A549 (cell line): ENCODE measurements at regions not wholly inside any gene's neighbourhood (a gene's known extent, or its start where the extent isn't known, plus 50 kb on each side); places are given as distances from the start of the nearest gene placed in this dataset.

Source experiments
- TF ChIP-seq, protein P1 (sequence below): fragments of >200 bp; sonication (Bioruptor Twin); formaldehyde crosslinking; IDR thresholded peaks from 3 replicates; pipeline ENCODE4 v1.5.1; 2016
- TF ChIP-seq, protein P2 (sequence below): fragments of 200-600 bp; sonication (generic); IDR thresholded peaks from 2 replicates; pipeline ENCODE4 v1.6.1; 2016; ENCODE audit warnings: antibody characterized with exemption, mild to moderate bottlenecking, moderate library complexity

DNA sequence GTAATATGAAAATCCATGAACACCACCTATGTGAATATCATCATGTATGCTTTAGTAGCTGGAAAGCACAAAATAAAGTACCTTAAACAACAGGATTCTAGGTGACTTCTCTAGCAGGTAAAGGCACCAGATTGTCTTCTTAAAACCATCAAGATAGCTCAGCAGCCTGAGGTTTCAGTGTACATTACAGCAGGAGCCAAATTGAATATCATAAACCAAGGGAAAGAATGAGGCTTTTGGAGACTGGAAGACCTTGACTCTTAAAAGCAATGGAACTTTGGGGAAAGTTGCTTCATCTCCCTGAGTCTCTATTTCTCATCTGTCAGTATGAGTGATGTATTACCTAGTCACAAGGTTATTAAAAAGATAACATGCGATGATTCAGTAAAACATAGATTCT, 429.7 kb upstream of the SPHKAP start:
- TF ChIP-seq, protein P1, sequence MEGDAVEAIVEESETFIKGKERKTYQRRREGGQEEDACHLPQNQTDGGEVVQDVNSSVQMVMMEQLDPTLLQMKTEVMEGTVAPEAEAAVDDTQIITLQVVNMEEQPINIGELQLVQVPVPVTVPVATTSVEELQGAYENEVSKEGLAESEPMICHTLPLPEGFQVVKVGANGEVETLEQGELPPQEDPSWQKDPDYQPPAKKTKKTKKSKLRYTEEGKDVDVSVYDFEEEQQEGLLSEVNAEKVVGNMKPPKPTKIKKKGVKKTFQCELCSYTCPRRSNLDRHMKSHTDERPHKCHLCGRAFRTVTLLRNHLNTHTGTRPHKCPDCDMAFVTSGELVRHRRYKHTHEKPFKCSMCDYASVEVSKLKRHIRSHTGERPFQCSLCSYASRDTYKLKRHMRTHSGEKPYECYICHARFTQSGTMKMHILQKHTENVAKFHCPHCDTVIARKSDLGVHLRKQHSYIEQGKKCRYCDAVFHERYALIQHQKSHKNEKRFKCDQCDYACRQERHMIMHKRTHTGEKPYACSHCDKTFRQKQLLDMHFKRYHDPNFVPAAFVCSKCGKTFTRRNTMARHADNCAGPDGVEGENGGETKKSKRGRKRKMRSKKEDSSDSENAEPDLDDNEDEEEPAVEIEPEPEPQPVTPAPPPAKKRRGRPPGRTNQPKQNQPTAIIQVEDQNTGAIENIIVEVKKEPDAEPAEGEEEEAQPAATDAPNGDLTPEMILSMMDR = no peak
- TF ChIP-seq, protein P2, sequence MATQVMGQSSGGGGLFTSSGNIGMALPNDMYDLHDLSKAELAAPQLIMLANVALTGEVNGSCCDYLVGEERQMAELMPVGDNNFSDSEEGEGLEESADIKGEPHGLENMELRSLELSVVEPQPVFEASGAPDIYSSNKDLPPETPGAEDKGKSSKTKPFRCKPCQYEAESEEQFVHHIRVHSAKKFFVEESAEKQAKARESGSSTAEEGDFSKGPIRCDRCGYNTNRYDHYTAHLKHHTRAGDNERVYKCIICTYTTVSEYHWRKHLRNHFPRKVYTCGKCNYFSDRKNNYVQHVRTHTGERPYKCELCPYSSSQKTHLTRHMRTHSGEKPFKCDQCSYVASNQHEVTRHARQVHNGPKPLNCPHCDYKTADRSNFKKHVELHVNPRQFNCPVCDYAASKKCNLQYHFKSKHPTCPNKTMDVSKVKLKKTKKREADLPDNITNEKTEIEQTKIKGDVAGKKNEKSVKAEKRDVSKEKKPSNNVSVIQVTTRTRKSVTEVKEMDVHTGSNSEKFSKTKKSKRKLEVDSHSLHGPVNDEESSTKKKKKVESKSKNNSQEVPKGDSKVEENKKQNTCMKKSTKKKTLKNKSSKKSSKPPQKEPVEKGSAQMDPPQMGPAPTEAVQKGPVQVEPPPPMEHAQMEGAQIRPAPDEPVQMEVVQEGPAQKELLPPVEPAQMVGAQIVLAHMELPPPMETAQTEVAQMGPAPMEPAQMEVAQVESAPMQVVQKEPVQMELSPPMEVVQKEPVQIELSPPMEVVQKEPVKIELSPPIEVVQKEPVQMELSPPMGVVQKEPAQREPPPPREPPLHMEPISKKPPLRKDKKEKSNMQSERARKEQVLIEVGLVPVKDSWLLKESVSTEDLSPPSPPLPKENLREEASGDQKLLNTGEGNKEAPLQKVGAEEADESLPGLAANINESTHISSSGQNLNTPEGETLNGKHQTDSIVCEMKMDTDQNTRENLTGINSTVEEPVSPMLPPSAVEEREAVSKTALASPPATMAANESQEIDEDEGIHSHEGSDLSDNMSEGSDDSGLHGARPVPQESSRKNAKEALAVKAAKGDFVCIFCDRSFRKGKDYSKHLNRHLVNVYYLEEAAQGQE = no peak
